WTC11 (cell line): ENCODE measurements at regions not wholly inside any gene's neighbourhood (a gene's known extent, or its start where the extent isn't known, plus 50 kb on each side); places are given as distances from the start of the nearest gene placed in this dataset.

ENCODE experiments used
- ATAC-seq: fragments of 200-7000 bp; cut with Tn5 transposase; 2 replicates; pipeline ENCODE4 v1.10.0; 2021; ENCODE audit warnings: mild to moderate bottlenecking, moderate library complexity
- CTCF ChIA-PET: fragments of 300-600 bp; sonication (Branson Sonifier 250); formaldehyde crosslinking; loops from one replicate; lab custom pipeline; 2021; ENCODE audit warnings: antibody characterized with exemption; lab: Charles Lee
- POLR2A ChIA-PET: fragments of 350-600 bp; sonication (Branson Sonifier 250); formaldehyde crosslinking; loops from one replicate; lab custom pipeline; 2021; ENCODE audit warnings: antibody characterized with exemption; lab: Charles Lee
- DNase-seq: peaks from one replicate; pipeline ENCODE4 v3.0.0; 2021; ENCODE audit warnings: low spot score
- H3K27ac Mint-ChIP-seq: 2 replicates; pipeline ENCODE4 v1.8.0; 2021; ENCODE audit warnings: mixed read lengths
- H3K27me3 Mint-ChIP-seq: 2 replicates; pipeline ENCODE4 v1.8.0; 2021; ENCODE audit warnings: low read depth, mild to moderate bottlenecking, moderate library complexity, mixed read lengths
- H3K36me3 Mint-ChIP-seq: 2 replicates; pipeline ENCODE4 v1.8.0; 2021; ENCODE audit warnings: mixed read lengths
- H3K4me1 Mint-ChIP-seq: 2 replicates; pipeline ENCODE4 v1.8.0; 2022; ENCODE audit warnings: mixed read lengths
- H3K4me3 Mint-ChIP-seq: 2 replicates; pipeline ENCODE4 v1.8.0; 2021; ENCODE audit warnings: mild to moderate bottlenecking, moderate library complexity, mixed read lengths
- H3K9me3 Mint-ChIP-seq: 2 replicates; pipeline ENCODE4 v1.8.0; 2021; ENCODE audit warnings: mixed read lengths
- ATF1 ChIP-seq: sonication (generic); formaldehyde crosslinking; IDR thresholded peaks from 2 replicates; pipeline ENCODE4 v1.8.1; 2023; ENCODE audit warnings: mild to moderate bottlenecking, moderate library complexity, missing genetic modification reagents
- CREM ChIP-seq: sonication (generic); formaldehyde crosslinking; IDR thresholded peaks from 2 replicates; pipeline ENCODE4 v1.8.1; 2022; ENCODE audit warnings: mild to moderate bottlenecking, missing genetic modification reagents, moderate library complexity
- GRHL2 ChIP-seq: fragments of 250-450 bp; sonication (Bioruptor Pico); IDR thresholded peaks from 2 replicates; pipeline ENCODE4 v1.8.0; 2022; ENCODE audit warnings: mild to moderate bottlenecking, moderate library complexity; ENCODE audit not compliant: insufficient replicate concordance, severe bottlenecking
- JAZF1 ChIP-seq: fragments of 250-450 bp; sonication (Bioruptor Pico); IDR thresholded peaks from 2 replicates; pipeline ENCODE4 v1.9.0; 2021; ENCODE audit warnings: moderate library complexity, mild to moderate bottlenecking, inconsistent platforms
- NFE2L1 ChIP-seq: sonication (generic); formaldehyde crosslinking; IDR thresholded peaks from 2 replicates; pipeline ENCODE4 v1.8.1; 2023; ENCODE audit warnings: missing genetic modification reagents
- OVOL2 ChIP-seq: fragments of 250-450 bp; sonication (Bioruptor Pico); IDR thresholded peaks from 2 replicates; pipeline ENCODE4 v1.9.0; 2021; ENCODE audit warnings: mild to moderate bottlenecking, borderline replicate concordance
- TEAD4 ChIP-seq: sonication (generic); formaldehyde crosslinking; IDR thresholded peaks from 2 replicates; pipeline ENCODE4 v1.8.0; 2022; ENCODE audit warnings: mild to moderate bottlenecking, missing genetic modification reagents
- ZNF317 ChIP-seq: sonication (generic); formaldehyde crosslinking; IDR thresholded peaks from 2 replicates; pipeline ENCODE4 v1.8.1; 2023; ENCODE audit warnings: low read depth, mild to moderate bottlenecking, moderate library complexity, missing genetic modification reagents, borderline replicate concordance
- ZNF423 ChIP-seq: fragments of 250-450 bp; sonication (Bioruptor Pico); IDR thresholded peaks from 2 replicates; pipeline ENCODE4 v2.1.2; 2022; ENCODE audit warnings: mild to moderate bottlenecking, moderate library complexity
- TF ChIP-seq, protein P1 (sequence below): fragments of 250-450 bp; sonication (Bioruptor Pico); conservative IDR thresholded peaks from 2 replicates; pipeline ENCODE4 v1.9.0; 2021; ENCODE audit warnings: mild to moderate bottlenecking
- TF ChIP-seq, protein P2 (sequence below): fragments of 250-450 bp; sonication (Bioruptor Pico); IDR thresholded peaks from 2 replicates; pipeline ENCODE4 v1.9.0; 2021; ENCODE audit warnings: mild to moderate bottlenecking
- TF ChIP-seq, protein P3 (sequence below): sonication (generic); formaldehyde crosslinking; conservative IDR thresholded peaks from 2 replicates; pipeline ENCODE4 v1.8.1; 2022; ENCODE audit warnings: mild to moderate bottlenecking, missing genetic modification reagents
- TF ChIP-seq, protein P4 (sequence below): sonication (generic); formaldehyde crosslinking; IDR thresholded peaks from 2 replicates; pipeline ENCODE4 v1.8.1; 2023; ENCODE audit warnings: mild to moderate bottlenecking, moderate library complexity, missing genetic modification reagents
- TF ChIP-seq, protein P5 (sequence below): sonication (generic); formaldehyde crosslinking; IDR thresholded peaks from 2 replicates; pipeline ENCODE4 v1.8.1; 2022; ENCODE audit warnings: low read depth, missing genetic modification reagents, borderline replicate concordance
- TF ChIP-seq, protein P6 (sequence below): fragments of 200-600 bp; IDR thresholded peaks from 2 replicates; pipeline ENCODE4 v1.8.0; 2022; ENCODE audit warnings: antibody characterized with exemption
- TF ChIP-seq, protein P7 (sequence below): sonication (generic); formaldehyde crosslinking; IDR thresholded peaks from 2 replicates; pipeline ENCODE4 v1.8.1; 2022; ENCODE audit warnings: mild to moderate bottlenecking, missing genetic modification reagents, moderate library complexity, borderline replicate concordance

DNA sequence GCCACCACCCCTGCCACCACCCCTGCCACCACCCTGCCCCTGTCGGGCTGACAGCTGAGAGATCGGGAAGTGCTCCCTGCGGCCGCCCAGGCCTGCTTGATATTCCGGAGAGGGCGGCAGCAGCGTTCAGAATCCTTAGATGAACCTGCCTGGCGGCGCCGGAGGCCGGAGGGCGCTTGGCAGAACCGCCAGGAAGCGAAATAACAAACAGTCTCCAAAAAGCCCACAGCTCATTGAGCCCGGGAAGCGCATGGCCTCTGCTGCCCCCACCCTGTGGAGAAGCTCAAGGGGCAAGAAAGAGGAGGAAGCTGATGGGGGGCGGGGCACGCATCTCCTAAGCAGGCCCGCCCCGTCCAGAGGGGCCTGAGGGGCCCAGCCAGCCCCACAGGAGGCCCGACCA, 92.2 kb upstream of the MBOAT2 start:
- Mint-ChIP-seq H3K36me3 (no peaks in the 10 kb centered on the region), H3K9me3 (no peaks in the 10 kb centered on the region), H3K4me1 (peaks cover 19% of the 10 kb centered on the region), H3K4me3 (peak overlapping the region; percentile 56), H3K27ac (no peak overlapping the region), H3K27me3 (peaks cover 18% of the 10 kb centered on the region)
- DNase-seq (peak; percentile 67), ATAC-seq (peak; percentile 95)
- CTCF ChIA-PET = interaction anchor here (0.7 to 5.1 kb wide), 12 partner anchors 11 to 222 kb away, joined by 3 to 50 read pairs (median 4); no protein-coding TSS in a partner anchor
- TF ChIP-seq, protein P1, sequence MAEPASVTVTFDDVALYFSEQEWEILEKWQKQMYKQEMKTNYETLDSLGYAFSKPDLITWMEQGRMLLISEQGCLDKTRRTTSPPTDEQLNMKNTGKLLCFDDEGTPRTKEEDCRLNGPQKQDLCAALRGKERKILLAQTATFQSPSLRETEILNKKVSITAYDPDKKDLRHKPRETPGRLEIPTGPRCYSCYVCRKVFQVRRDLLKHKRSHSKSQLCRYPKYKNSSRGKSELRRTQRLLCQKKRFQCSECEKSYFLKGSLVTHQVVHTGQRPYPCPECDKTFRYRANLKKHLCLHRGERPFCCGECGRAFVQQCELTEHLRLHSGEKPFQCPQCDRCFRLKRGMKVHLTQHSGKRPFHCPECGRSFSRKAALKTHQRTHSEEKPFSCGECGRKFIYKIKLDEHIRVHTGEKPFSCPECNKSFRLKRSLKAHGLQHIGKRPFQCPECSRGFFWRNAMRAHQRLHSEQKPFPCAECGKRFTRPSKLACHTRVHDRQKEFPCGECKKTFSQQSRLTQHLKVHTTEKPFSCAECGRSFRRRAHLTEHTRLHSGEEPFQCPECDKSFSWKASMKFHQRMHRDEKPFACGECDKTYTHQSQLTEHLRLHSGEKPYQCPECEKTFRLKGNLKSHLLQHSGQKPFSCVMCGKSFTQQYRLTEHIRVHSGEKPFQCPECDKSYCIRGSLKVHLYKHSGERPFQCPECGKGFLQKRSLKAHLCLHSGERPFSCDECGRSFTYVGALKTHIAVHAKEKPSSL (CRISPR knock-in tag) = no peak
- TF ChIP-seq JAZF1 (CRISPR knock-in tag) = no peak
- TF ChIP-seq, protein P2, sequence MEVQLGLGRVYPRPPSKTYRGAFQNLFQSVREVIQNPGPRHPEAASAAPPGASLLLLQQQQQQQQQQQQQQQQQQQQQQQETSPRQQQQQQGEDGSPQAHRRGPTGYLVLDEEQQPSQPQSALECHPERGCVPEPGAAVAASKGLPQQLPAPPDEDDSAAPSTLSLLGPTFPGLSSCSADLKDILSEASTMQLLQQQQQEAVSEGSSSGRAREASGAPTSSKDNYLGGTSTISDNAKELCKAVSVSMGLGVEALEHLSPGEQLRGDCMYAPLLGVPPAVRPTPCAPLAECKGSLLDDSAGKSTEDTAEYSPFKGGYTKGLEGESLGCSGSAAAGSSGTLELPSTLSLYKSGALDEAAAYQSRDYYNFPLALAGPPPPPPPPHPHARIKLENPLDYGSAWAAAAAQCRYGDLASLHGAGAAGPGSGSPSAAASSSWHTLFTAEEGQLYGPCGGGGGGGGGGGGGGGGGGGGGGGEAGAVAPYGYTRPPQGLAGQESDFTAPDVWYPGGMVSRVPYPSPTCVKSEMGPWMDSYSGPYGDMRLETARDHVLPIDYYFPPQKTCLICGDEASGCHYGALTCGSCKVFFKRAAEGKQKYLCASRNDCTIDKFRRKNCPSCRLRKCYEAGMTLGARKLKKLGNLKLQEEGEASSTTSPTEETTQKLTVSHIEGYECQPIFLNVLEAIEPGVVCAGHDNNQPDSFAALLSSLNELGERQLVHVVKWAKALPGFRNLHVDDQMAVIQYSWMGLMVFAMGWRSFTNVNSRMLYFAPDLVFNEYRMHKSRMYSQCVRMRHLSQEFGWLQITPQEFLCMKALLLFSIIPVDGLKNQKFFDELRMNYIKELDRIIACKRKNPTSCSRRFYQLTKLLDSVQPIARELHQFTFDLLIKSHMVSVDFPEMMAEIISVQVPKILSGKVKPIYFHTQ (CRISPR knock-in tag) = no peak
- POLR2A ChIA-PET = no interaction called here

DNA sequence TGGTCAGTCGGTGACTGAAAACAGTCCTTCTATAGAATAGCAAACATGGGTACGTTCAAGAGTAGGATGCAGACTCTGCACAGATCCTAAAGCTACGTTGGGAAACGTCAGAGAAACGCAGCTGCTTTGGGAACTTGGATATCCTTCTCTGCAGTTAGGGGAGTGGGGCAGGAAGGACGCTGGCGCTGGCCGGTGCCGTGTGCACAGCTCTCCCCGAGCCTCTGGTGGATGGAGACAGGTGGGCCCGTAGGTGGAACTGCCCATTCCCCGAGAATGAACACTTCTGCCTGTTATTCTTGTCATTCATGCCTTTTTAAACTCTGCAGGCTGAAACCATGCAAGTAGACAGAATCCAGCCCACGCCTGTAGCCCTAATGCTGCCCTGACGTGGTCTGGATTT, 91.7 kb upstream of the MBOAT2 start:
- ATAC-seq = peak; percentile 10; the same call in 1 of the 2 replicates
- H3K4me3 Mint-ChIP-seq = peak overlapping the region; percentile 56

DNA sequence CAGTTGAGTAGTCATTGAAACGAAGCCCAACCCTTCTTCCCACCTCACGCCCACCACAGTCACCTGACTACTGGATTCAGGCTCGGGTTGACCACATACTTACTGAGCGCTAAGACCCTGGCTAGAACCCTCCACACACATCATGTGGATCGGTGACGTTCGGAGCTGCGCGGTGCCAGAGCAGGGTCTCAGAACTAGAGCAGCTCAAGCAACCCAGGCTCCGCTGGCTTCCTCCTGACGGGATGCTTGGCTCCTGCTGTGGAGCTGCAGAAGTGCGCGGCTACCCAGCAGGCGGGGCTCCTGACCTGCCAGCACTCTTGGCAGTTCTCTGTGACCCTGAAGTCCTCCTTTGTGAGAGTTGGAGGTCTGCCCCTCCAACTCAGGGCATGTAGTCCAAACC, 90.6 kb upstream of the MBOAT2 start:
- no peak overlapping the region for H3K4me3 Mint-ChIP-seq
- DNase-seq (no peak), ATAC-seq (no peak)
- POLR2A ChIA-PET = no interaction called here
- no peak overlapping the region for H3K27ac Mint-ChIP-seq
- H3K27me3 Mint-ChIP-seq = peaks cover 18% of the 10 kb centered on the region
- H3K9me3 Mint-ChIP-seq = no peaks in the 10 kb centered on the region
- no peaks in the 10 kb centered on the region for H3K36me3 Mint-ChIP-seq
- CTCF ChIA-PET = interaction anchor here (1.1 to 5.1 kb wide), 4 partner anchors 9 to 45 kb away, joined by 3 to 50 read pairs (median 12); no protein-coding TSS in a partner anchor
- H3K4me1 Mint-ChIP-seq = peaks cover 19% of the 10 kb centered on the region
- no peak for TF ChIP-seq CREM (CRISPR knock-in tag)
- TF ChIP-seq ZNF423 (CRISPR knock-in tag) = no peak
- TF ChIP-seq OVOL2 (CRISPR knock-in tag) = no peak
- TF ChIP-seq GRHL2 (CRISPR knock-in tag) = no peak
- TF ChIP-seq, protein P3, sequence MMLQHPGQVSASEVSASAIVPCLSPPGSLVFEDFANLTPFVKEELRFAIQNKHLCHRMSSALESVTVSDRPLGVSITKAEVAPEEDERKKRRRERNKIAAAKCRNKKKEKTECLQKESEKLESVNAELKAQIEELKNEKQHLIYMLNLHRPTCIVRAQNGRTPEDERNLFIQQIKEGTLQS (CRISPR knock-in tag) = no peak
- TF ChIP-seq, protein P4, sequence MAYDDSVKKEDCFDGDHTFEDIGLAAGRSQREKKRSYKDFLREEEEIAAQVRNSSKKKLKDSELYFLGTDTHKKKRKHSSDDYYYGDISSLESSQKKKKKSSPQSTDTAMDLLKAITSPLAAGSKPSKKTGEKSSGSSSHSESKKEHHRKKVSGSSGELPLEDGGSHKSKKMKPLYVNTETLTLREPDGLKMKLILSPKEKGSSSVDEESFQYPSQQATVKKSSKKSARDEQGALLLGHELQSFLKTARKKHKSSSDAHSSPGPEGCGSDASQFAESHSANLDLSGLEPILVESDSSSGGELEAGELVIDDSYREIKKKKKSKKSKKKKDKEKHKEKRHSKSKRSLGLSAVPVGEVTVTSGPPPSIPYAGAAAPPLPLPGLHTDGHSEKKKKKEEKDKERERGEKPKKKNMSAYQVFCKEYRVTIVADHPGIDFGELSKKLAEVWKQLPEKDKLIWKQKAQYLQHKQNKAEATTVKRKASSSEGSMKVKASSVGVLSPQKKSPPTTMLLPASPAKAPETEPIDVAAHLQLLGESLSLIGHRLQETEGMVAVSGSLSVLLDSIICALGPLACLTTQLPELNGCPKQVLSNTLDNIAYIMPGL (CRISPR knock-in tag) = no peak
- TF ChIP-seq, protein P1 (CRISPR knock-in tag) = no peak
- TF ChIP-seq ZNF317 (CRISPR knock-in tag) = no peak

More for the DNA sequence above, 91.7 kb upstream of the MBOAT2 start:
- POLR2A ChIA-PET = no interaction called here
- CTCF ChIA-PET = interaction anchor here (0.5 to 5.1 kb wide), 12 partner anchors 11 to 222 kb away, joined by 3 to 50 read pairs (median 4); no protein-coding TSS in a partner anchor
- Mint-ChIP-seq H3K27me3 (peaks cover 18% of the 10 kb centered on the region), H3K4me1 (peaks cover 19% of the 10 kb centered on the region), H3K27ac (no peak overlapping the region), H3K9me3 (no peaks in the 10 kb centered on the region), H3K36me3 (no peaks in the 10 kb centered on the region)
- DNase-seq = no peak
- TF ChIP-seq TEAD4 (CRISPR knock-in tag) = no peak
- TF ChIP-seq, protein P5, sequence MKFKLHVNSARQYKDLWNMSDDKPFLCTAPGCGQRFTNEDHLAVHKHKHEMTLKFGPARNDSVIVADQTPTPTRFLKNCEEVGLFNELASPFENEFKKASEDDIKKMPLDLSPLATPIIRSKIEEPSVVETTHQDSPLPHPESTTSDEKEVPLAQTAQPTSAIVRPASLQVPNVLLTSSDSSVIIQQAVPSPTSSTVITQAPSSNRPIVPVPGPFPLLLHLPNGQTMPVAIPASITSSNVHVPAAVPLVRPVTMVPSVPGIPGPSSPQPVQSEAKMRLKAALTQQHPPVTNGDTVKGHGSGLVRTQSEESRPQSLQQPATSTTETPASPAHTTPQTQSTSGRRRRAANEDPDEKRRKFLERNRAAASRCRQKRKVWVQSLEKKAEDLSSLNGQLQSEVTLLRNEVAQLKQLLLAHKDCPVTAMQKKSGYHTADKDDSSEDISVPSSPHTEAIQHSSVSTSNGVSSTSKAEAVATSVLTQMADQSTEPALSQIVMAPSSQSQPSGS (CRISPR knock-in tag) = no peak
- no peak for TF ChIP-seq ATF1
- no peak for TF ChIP-seq NFE2L1 (CRISPR knock-in tag)
- TF ChIP-seq, protein P6, sequence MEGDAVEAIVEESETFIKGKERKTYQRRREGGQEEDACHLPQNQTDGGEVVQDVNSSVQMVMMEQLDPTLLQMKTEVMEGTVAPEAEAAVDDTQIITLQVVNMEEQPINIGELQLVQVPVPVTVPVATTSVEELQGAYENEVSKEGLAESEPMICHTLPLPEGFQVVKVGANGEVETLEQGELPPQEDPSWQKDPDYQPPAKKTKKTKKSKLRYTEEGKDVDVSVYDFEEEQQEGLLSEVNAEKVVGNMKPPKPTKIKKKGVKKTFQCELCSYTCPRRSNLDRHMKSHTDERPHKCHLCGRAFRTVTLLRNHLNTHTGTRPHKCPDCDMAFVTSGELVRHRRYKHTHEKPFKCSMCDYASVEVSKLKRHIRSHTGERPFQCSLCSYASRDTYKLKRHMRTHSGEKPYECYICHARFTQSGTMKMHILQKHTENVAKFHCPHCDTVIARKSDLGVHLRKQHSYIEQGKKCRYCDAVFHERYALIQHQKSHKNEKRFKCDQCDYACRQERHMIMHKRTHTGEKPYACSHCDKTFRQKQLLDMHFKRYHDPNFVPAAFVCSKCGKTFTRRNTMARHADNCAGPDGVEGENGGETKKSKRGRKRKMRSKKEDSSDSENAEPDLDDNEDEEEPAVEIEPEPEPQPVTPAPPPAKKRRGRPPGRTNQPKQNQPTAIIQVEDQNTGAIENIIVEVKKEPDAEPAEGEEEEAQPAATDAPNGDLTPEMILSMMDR = no peak
- TF ChIP-seq, protein P7, sequence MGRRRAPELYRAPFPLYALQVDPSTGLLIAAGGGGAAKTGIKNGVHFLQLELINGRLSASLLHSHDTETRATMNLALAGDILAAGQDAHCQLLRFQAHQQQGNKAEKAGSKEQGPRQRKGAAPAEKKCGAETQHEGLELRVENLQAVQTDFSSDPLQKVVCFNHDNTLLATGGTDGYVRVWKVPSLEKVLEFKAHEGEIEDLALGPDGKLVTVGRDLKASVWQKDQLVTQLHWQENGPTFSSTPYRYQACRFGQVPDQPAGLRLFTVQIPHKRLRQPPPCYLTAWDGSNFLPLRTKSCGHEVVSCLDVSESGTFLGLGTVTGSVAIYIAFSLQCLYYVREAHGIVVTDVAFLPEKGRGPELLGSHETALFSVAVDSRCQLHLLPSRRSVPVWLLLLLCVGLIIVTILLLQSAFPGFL = no peak
